Upper lobe of right lung (tissue), 1 donor: ENCODE measurements at regions not wholly inside any gene's neighbourhood (a gene's known extent, or its start where the extent isn't known, plus 50 kb on each side); places are given as distances from the start of the nearest gene placed in this dataset.
"Not testable (repeated sequence)": the region's sequence is repeated elsewhere in the genome, so short reads cannot be mapped to it uniquely, and the experiment has no call there.

ENCODE experiments used
- ATAC-seq: fragments of 200-7000 bp; cut with Tn5 transposase; one replicate; pipeline ENCODE4 v1.9.1; 2020; ENCODE audit warnings: mild to moderate bottlenecking, moderate library complexity
- DNase-seq: peaks from one replicate; pipeline ENCODE4 v3.0.0-alpha.2; 2020
- H3K27ac ChIP-seq: fragments of 200-600 bp; one replicate; pipeline ENCODE4 v1.8.0; 2022
- H3K27me3 ChIP-seq: fragments of 200-600 bp; one replicate; pipeline ENCODE4 v1.8.0; 2022; ENCODE audit warnings: mild to moderate bottlenecking
- H3K36me3 ChIP-seq: fragments of 200-600 bp; one replicate; pipeline ENCODE4 v1.8.0; 2022
- H3K4me1 ChIP-seq: fragments of 200-600 bp; one replicate; pipeline ENCODE4 v1.8.0; 2022
- H3K4me3 ChIP-seq: fragments of 200-600 bp; one replicate; pipeline ENCODE4 v1.8.0; 2022; ENCODE audit warnings: mild to moderate bottlenecking
- H3K9me3 ChIP-seq: fragments of 200-600 bp; one replicate; pipeline ENCODE4 v1.8.0; 2022
- CTCF ChIP-seq: fragments of 200-600 bp; IDR thresholded peaks from one replicate; pipeline ENCODE4 v1.8.0; 2022; ENCODE audit warnings: antibody characterized with exemption
- intact Hi-C: fragments of 100-400 bp; cut with DNase I; formaldehyde crosslinking; loops from one replicate; pipeline ENCODE4 v1.11.0; 2022
- donor health status: DM: no; HTN: yes; CAD: no; lungs with severe emphysema.

DNA sequence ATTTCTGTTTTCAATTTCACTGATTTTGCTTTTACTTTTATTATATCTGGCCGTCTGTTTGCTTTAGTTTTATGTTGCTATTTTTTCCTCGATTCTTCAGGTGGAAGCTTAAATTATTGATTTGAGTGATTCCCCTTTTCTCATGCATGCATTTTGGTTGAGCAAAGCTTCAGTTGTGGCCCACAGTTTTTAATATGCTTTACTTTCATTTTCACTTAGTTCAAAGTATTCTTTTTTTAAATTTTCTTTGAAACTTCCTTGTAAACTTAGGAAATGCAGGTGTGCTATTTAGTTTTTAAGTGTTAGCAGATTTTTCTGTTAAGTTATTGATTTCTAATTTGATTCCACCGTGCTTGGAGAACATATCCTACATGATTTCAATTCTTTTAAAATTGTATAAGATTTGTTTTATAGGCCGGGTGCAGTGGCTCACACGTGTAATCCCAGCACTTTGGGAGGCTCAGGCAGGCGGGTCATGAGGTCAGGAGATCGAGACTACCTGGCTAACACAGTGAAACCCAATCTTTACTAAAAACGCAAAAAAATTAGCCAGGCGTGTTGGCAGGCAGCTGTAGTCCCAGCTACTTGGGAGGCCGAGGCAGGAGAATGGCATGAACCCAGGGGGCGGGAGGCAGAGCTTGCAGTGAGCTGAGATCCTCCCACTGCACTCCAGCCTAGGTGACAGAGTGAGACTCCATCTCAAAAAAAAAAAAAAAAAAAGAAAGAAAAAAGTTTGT is 531.2 kb downstream of the KIF2B start:
- H3K9me3 ChIP-seq: no peaks in the 10 kb centered on the region
- no peak for TF ChIP-seq CTCF
- no peak overlapping the region for H3K4me3 ChIP-seq
- intact Hi-C loops: no loop called here
- no peaks in the 10 kb centered on the region for H3K36me3 ChIP-seq
- H3K4me1 ChIP-seq: no peaks in the 10 kb centered on the region
- no peaks in the 10 kb centered on the region for H3K27me3 ChIP-seq
- no peak overlapping the region for H3K27ac ChIP-seq
- ATAC-seq (no peak), DNase-seq (no peak)

GRCh38 chr17:54361073-54361472 is 538.3 kb downstream of the KIF2B start:
- H3K9me3 ChIP-seq, H3K27ac ChIP-seq, ATAC-seq, intact Hi-C loops, H3K27me3 ChIP-seq, H3K4me1 ChIP-seq, H3K4me3 ChIP-seq, H3K36me3 ChIP-seq, DNase-seq: not testable (repeated sequence)

- intact Hi-C loops: no loop called here
- DNase-seq: no peak
- H3K36me3 ChIP-seq: no peaks in the 10 kb centered on the region
- no peak for TF ChIP-seq CTCF
- no peak overlapping the region for H3K27ac ChIP-seq
- H3K9me3 ChIP-seq: no peaks in the 10 kb centered on the region
- no peaks in the 10 kb centered on the region for H3K4me1 ChIP-seq
- no peak for ATAC-seq
- H3K4me3 ChIP-seq: no peak overlapping the region
- no peaks in the 10 kb centered on the region for H3K27me3 ChIP-seq
Measured at GRCh38 chr17:54368906-54369305, 531.7 kb upstream of the TOM1L1 start.

- H3K4me3 ChIP-seq: no peak overlapping the region
- no peak overlapping the region for H3K27ac ChIP-seq
- no peaks in the 10 kb centered on the region for H3K4me1 ChIP-seq
- ATAC-seq: no peak
- no peak for TF ChIP-seq CTCF
- no peaks in the 10 kb centered on the region for H3K36me3 ChIP-seq
- no peaks in the 10 kb centered on the region for H3K27me3 ChIP-seq
- no peak for DNase-seq
- intact Hi-C loops: no loop called here
- no peaks in the 10 kb centered on the region for H3K9me3 ChIP-seq
Measured at GRCh38 chr17:54372069-54372749, 528.4 kb upstream of the TOM1L1 start.

- Histone ChIP-seq H3K9me3 (no peaks in the 10 kb centered on the region), H3K27me3 (no peaks in the 10 kb centered on the region), H3K27ac (no peak overlapping the region), H3K4me3 (no peak overlapping the region), H3K36me3 (no peaks in the 10 kb centered on the region), H3K4me1 (no peaks in the 10 kb centered on the region)
- no peak for TF ChIP-seq CTCF
- DNase-seq (no peak), ATAC-seq (no peak)
- intact Hi-C loops: no loop called here
Measured at GRCh38 chr17:54373970-54374369, 526.7 kb upstream of the TOM1L1 start.

DNA sequence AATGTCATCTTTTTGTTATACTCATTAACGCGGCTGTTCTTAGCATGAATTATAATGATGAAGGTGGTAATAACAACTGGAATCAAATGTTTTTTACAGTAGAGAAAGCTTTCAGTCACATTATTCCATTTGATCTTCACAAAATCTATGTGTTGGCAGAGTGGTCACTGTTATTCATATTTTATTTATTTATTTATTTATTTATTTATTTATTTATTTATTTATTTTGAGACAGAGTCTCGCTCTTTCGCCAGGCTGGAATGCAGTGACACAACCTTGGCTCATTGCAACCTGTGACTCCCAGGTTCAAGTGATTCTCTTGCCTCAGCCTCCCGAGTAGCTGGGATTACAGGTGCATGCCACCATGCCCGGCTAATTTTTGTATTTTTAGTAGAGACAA is 524.2 kb upstream of the TOM1L1 start:
- H3K4me3 ChIP-seq, H3K4me1 ChIP-seq, DNase-seq, H3K36me3 ChIP-seq, H3K27ac ChIP-seq, H3K27me3 ChIP-seq, H3K9me3 ChIP-seq, ATAC-seq, intact Hi-C loops: not testable (repeated sequence)
